OCI-LY3 (cell line): ENCODE measurements at regions not wholly inside any gene's neighbourhood (a gene's known extent, or its start where the extent isn't known, plus 50 kb on each side); places are given as distances from the start of the nearest gene placed in this dataset.

ENCODE experiments used
- H2AFZ ChIP-seq: fragments of 200-600, 300-600 bp; shearing (Covaris generic); 2 replicates; pipeline ENCODE4 v1.6.0; 2014; ENCODE audit warnings: antibody characterized with exemption, low read depth, low read length
- H3K27ac ChIP-seq: fragments of 200-600, 300-600 bp; sonication (generic); 2 replicates; pipeline ENCODE4 v1.5.1; 2014; ENCODE audit warnings: mild to moderate bottlenecking, low read length, moderate library complexity, mixed read lengths
- H3K27me3 ChIP-seq: fragments of 200-600, 300-600 bp; sonication (generic); 2 replicates; pipeline ENCODE4 v1.6.1; 2014; ENCODE audit warnings: low read depth, low read length, mixed read lengths
- H3K36me3 ChIP-seq: fragments of 200-600, 300-600 bp; sonication (generic); replicated peaks from 2 replicates; pipeline ENCODE3; 2014; ENCODE audit warnings: low read depth, low read length, mixed read lengths
- H3K4me1 ChIP-seq: fragments of 300-600, 200-600 bp; sonication (generic); 2 replicates; pipeline ENCODE4 v1.6.1; 2014; ENCODE audit warnings: low read length, mixed read lengths
- H3K4me2 ChIP-seq: fragments of 200-600, 300-600 bp; sonication (generic); 2 replicates; pipeline ENCODE4 v1.6.1; 2014; ENCODE audit warnings: low read length, mixed read lengths
- H3K4me3 ChIP-seq: fragments of 300-600, 200-600 bp; sonication (generic); 2 replicates; pipeline ENCODE4 v1.5.1; 2014; ENCODE audit warnings: antibody characterized with exemption, mild to moderate bottlenecking, low read length, moderate library complexity
- H3K79me2 ChIP-seq: fragments of 300-600, 200-600 bp; shearing (Covaris generic); 2 replicates; pipeline ENCODE4 v1.6.1; 2014; ENCODE audit warnings: mild to moderate bottlenecking, low read length, mixed read lengths
- H3K9ac ChIP-seq: fragments of 300-600, 200-600 bp; shearing (Covaris generic); 2 replicates; pipeline ENCODE4 v1.6.0; 2014; ENCODE audit warnings: mild to moderate bottlenecking, low read length, moderate library complexity
- H3K9me3 ChIP-seq: fragments of 200-600, 300-600 bp; shearing (Covaris generic); 2 replicates; pipeline ENCODE4 v1.6.1; 2014; ENCODE audit warnings: low read length, mixed read lengths; ENCODE audit not compliant: insufficient read depth
- H4K20me1 ChIP-seq: fragments of 200-600, 300-600 bp; sonication (generic); 2 replicates; pipeline ENCODE4 v1.6.1; 2016; ENCODE audit warnings: low read length, mixed read lengths; ENCODE audit not compliant: insufficient read depth
- CTCF ChIP-seq: fragments of 200-600, 300-600 bp; sonication (generic); IDR thresholded peaks from 2 replicates; pipeline ENCODE4 v1.5.1; 2014; ENCODE audit warnings: antibody characterized with exemption, low read length, low read depth
- EZH2phosphoT487 ChIP-seq: fragments of 200-600 bp; shearing (Covaris generic); IDR thresholded peaks from 2 replicates; pipeline ENCODE4 v1.6.1; 2018; ENCODE audit warnings: antibody characterized with exemption, mixed run types, low read depth

DNA sequence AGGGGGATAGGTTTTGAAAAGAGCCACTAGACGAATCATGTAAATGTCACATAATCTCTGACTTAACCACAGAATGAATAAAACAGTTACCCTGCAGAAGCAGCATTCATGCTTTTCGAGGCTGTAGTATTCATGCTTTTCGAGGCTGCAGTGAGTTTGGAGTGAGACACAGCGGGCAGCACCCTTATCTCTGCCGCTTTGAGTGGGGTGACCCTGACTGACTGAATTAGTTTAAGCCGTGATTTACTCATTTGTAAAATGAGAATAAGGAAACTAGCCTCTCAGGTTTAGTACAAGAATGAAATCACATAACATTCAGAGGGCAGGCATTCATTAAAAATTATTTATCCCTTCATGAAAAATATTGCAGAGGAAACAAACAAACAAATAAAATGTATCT is 92.8 kb upstream of the KMT2C start:
- no peaks in the 10 kb centered on the region for H3K9me3 ChIP-seq

GRCh38 chr7:152527610-152528032 is 91.8 kb upstream of the KMT2C start:
- H3K9me3 ChIP-seq, result no peaks in the 10 kb centered on the region
- H3K4me1 ChIP-seq, result no peaks in the 10 kb centered on the region
- no peaks in the 10 kb centered on the region for H3K36me3 ChIP-seq
- no peak overlapping the region for H3K27ac ChIP-seq
- H3K79me2 ChIP-seq, result no peaks in the 10 kb centered on the region
- no peak overlapping the region for H3K4me3 ChIP-seq
- no peaks in the 10 kb centered on the region for H4K20me1 ChIP-seq
- H3K27me3 ChIP-seq, result no peaks in the 10 kb centered on the region
- no peak for TF ChIP-seq EZH2phosphoT487
- no peak overlapping the region for H3K4me2 ChIP-seq
- no peak overlapping the region for H2AFZ ChIP-seq
- H3K9ac ChIP-seq, result no peak overlapping the region

More for the DNA sequence above, 92.8 kb upstream of the KMT2C start:
- Histone ChIP-seq H3K4me1 (no peaks in the 10 kb centered on the region), H4K20me1 (no peaks in the 10 kb centered on the region), H3K27ac (no peak overlapping the region), H3K4me3 (no peak overlapping the region), H3K79me2 (no peaks in the 10 kb centered on the region), H3K9ac (no peak overlapping the region), H3K4me2 (no peak overlapping the region), H3K36me3 (no peaks in the 10 kb centered on the region), H3K27me3 (no peaks in the 10 kb centered on the region), H2AFZ (no peak overlapping the region)
- TF ChIP-seq CTCF, result no peak
- TF ChIP-seq EZH2phosphoT487, result no peak

GRCh38 chr7:152523916-152524315 is 88.1 kb upstream of the KMT2C start:
- TF ChIP-seq EZH2phosphoT487 (no peak), CTCF (no peak)
- H3K9me3 ChIP-seq, result 0 out of 2 replicates have a peak, but pooled peaks cover 4% of the 10 kb centered on the region
- H3K27me3 ChIP-seq, result no peaks in the 10 kb centered on the region
- no peaks in the 10 kb centered on the region for H3K79me2 ChIP-seq
- H3K27ac ChIP-seq, result no peak overlapping the region
- H3K36me3 ChIP-seq, result no peaks in the 10 kb centered on the region
- no peaks in the 10 kb centered on the region for H3K4me1 ChIP-seq
- H4K20me1 ChIP-seq, result no peaks in the 10 kb centered on the region
- no peak overlapping the region for H3K4me3 ChIP-seq
- no peak overlapping the region for H3K9ac ChIP-seq
- H3K4me2 ChIP-seq, result no peak overlapping the region
- H2AFZ ChIP-seq, result no peak overlapping the region

DNA sequence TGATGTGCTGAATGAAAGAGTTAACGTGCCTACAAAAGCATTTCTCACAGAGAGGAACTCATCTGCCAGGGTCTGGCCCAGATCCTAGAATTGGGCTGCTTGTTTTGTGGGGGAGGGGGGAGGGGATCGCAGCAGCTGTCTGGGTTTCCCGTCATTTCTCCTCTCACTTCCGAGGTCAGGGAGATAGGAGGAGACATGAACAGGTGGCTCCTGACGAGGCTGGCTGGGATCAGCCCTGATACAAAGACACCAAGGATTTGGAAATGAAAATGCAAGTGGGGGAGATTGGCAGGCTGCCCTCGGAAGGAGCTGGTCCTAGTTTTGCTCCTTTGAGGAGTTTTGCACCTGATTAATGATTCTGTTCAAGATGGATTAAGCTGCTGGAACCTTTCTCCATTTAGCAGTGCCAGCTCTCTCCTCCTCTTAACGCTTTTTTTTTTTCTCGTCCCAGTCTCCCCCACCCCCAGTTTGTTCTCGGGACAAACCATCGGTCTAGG is 86.8 kb upstream of the KMT2C start:
- Histone ChIP-seq H3K79me2 (no peaks in the 10 kb centered on the region), H3K4me1 (no peaks in the 10 kb centered on the region), H3K27me3 (no peaks in the 10 kb centered on the region), H3K9ac (no peak overlapping the region), H3K4me3 (no peak overlapping the region), H2AFZ (no peak overlapping the region), H3K9me3 (0 out of 2 replicates have a peak, but pooled peaks cover 4% of the 10 kb centered on the region), H4K20me1 (no peaks in the 10 kb centered on the region), H3K36me3 (no peaks in the 10 kb centered on the region), H3K27ac (no peak overlapping the region), H3K4me2 (no peak overlapping the region; the same call in 1 of the 2 replicates)
- TF ChIP-seq CTCF (no peak), EZH2phosphoT487 (no peak)
